GM19238 (cell line): ENCODE measurements at regions not wholly inside any gene's neighbourhood (a gene's known extent, or its start where the extent isn't known, plus 50 kb on each side); places are given as distances from the start of the nearest gene placed in this dataset.
"Not testable (repeated sequence)": the region's sequence is repeated elsewhere in the genome, so short reads cannot be mapped to it uniquely, and the experiment has no call there.

Source experiments
- DNase-seq: peaks from one replicate; pipeline ENCODE4 v3.0.0; 2011; ENCODE audit warnings: low spot score; ENCODE audit not compliant: insufficient read length

DNA sequence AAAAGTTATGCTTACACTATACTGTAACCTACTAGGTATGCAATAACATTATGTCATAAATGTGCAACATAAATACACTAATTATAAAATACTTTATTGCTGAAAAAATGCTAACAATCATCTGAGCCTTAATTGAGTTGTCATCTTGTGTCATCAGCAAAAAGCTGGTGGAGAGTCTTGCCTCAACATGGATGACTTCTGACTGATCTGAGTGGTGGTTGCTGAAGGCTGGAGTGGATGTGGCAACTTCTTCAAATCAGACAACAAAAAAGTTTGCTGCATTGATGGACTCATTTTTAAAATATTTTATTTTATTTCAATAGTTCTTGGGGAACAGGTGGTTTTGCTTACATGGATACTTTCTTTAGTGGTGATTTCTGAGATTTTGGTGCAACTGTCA lies 93.9 kb upstream of the AMN1 start:
- DNase-seq = no peak

DNA sequence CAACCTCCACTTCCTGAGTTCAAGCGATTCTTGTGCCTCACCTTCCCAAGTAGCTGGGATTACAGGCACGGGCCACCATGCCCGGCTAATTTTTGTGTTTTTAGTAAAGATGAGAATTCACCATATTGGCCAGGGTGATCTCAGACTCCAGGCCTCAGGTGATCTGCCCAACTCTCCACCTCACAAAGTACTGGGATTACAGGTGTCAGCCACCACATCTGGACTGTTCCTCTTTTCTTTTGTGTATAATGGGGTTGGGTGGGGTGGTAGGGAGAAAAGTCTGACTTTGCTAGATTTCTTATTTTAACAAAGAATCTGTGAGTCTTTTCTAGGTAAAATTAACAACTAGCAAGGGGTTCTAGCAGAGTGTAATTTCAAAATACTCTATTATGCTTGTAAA lies 92.7 kb upstream of the AMN1 start:
- no peak for DNase-seq

DNA sequence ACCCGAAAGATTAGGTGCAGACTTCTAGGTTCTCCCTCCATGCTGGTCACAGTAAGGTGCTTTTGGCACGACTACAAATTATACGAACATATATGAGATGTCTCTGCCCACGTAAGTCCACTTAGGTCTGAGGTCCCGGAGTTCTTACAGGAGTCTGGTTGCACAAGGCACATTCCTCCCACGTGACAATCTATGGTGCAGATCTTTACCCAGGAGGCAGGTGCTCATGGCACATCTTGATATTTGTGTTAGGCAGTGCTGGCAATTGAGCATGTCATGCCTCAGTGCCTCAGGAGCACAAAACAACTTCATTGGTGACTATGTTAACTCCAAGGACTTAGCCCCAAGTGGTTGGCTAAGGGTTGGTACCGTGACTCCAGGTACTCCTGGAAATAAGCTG lies 92.0 kb upstream of the AMN1 start:
- no peak for DNase-seq

DNA sequence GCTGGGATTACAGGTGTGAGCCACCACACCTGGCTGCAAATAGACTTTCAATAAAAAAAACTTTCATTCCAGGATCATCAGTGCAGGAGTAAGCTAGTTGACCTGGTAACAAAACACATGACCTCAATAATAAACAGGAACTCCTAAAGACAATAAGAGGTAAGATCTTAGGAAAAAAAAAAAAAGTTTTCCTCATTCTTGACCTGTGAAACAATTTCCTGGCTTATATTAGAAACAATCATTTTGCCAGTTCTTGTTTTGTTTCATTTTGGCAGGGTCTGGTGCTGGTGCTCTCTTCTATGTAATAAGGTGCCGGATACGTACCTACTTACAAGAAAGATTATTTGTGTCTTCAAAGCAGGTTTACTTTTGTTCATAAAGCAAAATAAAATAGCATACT lies 90.6 kb upstream of the AMN1 start:
- DNase-seq = no peak

DNA sequence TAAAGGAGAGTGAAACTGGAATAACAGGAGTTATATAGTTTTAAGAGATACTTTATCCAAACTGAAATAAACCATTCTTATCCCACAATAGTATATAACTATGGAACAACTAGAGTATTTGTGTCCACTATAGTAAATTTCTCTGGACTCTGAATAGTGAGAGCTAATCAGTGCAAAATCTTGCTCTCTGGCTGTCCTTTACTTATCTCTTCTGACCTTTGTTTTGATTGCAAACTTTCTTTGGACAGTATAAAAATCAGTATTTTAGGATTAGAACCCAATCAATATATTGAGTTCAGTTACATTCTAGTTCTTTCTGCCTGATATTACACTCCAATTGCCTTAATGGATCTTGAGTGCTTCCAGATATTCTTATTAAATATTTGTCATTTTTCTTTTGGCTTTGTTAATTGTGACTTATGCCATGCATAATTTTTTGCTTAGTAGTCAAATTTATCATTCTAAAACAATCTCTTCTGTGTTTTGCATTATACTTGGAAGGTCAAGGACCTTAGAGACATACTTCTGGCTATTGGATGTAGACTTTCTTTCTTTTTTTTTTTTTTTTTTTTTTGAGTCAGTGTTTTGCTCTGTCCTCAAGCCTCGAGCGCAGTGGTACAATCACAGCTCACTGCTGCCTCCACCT lies 89.9 kb upstream of the AMN1 start:
- DNase-seq = no peak

DNA sequence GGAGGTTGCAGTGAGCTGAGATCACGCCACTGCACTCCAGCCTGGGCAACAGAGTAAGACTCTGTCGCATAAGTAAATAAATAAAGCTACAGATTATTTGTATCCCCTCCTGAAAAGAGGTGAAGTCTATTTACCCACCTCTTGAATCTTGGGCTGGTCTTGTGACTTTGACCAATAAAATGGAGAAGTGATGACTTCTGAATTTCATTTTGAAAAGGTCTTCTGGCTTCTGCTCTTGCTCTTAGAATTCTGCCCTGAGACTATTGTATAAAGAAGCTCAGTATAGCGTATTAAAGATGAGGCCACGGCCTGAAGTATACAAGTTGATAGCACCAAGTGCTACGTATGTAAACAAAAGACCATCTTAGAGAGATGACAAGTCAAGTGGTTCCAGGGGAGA lies 88.3 kb upstream of the AMN1 start:
- no peak for DNase-seq

DNA sequence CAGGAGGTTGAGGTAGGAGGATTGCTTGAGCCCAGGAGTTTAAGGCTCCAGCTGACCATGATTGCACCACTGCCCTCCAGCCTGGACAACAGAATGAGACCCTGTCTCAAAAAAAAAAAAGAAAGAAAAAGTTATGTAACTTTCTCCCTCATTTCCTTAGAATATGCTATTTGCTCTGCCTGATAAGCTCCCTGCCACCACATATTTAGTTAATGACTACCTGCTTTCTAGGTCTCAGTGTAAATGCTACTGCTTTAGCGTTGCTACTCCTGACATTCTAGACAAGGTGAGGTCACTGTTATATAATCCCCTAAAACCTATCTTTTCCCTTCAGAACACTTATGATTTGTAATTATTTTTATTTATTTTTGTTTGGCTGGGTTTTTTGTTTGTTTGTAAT lies 86.3 kb upstream of the AMN1 start:
- no peak for DNase-seq

DNA sequence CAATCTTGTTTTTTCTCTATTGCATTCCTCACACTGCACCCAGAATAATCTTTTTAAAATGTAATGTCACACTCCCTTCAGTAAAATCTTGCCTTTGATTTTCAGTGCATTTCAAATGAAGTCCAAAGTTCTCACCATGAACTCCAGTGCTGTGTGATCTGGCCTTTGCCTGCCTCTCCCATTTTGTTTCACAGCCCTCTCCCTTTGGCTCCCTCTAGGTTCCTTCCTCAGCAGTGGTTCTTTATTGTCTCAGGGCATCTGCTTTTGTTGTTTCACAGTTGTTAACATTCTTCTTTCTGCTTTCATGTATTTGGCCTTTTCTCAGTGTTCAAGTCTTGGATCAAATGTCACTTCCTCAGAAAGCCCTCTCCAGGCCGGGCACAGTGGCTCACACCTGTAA lies 84.5 kb upstream of the AMN1 start:
- DNase-seq = no peak

DNA sequence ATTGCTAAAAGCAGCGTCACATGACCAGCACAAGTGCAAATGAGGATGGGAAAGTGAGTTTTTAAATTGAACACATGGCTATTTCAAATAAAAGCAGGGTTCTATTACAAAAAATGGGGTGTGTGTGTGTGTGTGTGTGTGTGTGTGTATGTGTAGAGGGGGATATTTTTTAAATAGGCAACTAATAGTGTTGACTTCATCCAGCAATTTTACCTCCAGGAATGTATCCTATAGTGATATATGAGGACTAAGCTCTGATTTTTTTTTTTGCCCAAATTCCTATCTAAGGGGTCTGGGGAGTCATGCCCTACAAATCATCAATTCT lies 78.9 kb upstream of the AMN1 start:
- no peak for DNase-seq

DNA sequence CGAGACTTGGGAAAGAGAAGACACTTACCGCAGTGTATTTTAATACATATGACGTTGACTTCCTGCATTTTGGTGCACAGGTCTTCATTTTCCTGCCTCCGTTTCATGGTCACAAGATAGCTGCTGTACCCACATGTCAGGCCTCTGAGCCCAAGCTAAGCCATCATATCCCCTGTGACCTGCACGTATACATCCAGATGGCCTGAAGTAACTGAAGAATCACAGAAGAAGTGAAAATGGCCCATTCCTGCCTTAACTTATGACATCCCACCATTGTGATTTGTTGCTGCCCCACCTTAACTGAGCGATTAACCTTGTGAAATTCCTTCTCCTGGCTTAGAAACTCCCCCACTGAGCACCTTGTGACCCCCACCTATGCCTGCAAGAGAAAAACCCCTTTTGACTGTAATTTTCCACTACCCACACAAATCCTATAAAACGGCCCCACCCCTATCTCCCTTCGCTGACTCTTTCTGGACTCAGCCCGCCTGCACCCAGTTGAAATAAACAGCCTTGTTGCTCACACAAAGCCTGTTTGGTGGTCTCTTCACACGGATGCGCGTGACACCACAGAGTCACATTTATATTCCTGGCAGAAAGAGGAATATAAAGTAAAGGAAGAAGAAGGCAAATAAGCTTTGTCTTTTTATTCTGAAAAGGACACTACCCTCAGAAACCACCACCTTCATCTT lies 78.4 kb upstream of the AMN1 start:
- not testable (repeated sequence) for DNase-seq

DNA sequence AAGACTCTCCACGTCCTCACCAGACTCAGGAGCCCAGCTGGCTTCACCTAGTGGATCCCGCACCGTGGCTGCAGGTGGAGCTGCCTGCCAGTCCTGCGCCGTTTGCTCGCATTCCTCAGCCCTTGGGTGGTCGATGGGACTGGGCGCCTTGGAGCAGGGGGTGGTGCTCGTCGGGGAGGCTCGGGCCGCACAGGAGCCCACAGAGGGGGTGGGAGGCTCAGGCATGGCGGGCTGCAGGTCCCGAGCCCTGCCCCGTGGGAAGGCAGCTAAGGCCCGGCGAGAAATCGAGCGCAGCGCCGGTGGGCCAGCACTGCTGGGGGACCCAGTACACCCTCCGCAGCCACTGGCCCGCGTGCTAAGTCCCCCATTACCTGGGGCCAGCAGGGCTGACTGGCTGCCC lies 76.9 kb upstream of the AMN1 start:
- not testable (repeated sequence) for DNase-seq

DNA sequence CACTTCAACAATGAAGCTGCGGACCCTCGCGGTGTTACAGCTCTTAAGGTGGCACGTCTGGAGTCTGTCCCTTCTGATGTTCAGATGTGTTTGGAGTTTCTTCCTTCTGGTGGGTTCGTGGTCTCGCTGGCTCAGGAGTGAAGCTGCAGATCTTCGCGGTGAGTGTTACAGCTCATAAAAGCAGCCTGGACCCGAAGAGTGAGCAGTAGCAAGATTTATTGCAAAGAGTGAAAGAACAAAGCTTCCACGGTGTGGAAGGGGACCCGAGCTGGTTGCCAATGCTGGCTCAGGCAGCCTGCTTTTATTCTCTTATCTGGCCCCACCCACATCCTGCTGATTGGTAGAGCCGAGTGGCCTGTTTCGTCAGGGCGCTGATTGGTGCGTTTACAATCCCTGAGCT lies 75.9 kb upstream of the AMN1 start:
- not testable (repeated sequence) for DNase-seq

DNA sequence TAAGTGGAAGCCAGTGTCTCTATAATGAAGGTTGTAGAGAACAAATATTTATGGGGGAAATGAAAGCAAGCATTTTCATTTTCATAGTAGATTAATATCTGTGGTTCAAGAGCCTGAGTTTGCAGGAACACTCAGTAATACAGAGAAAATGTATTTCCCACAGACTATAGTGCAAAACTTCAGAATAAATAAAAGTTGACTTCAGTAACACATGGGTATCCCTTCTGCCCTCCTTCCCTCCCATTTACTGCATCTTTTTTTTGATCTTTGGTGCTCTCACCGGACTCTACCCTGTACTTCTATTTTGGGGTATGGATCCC lies 75.3 kb upstream of the AMN1 start:
- no peak for DNase-seq

DNA sequence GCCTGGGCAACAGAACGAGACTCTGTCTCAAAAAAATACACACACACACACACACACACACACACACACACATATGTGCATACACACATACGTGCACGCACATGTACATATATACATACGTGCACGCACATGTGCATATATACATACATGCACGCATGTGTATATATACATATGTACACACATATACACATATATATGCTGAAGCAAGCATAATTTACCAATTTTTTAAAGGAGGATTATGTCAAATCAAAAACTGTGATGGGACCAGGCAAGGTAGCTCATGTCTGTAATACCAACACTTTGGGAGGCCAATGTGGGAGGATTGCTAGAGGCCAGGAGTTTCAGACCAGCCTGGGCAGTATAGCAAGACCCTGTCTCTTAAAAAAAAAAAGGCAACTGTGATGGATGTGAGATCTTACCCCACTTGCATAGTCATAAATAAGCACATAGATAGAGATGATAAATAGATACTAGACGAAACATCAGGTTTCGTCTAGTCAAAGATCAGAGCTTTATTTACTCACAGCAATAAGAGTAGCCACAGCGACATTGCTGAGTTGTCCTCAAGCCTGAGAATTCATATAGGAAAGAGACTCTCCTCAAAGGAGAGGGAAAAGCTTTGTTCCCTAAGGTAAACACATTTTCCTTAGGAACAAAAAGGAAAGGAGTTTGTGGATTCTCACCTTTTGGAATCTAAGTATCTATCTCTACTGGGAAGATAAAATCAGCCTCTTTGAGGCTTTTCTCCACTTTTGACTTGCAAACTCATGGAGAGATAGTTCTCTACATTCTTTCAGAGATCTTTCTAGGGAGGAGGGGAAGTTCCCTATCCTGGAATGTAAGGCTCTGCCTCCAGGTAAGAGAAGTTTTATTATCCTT lies 74.7 kb upstream of the AMN1 start:
- no peak for DNase-seq

DNA sequence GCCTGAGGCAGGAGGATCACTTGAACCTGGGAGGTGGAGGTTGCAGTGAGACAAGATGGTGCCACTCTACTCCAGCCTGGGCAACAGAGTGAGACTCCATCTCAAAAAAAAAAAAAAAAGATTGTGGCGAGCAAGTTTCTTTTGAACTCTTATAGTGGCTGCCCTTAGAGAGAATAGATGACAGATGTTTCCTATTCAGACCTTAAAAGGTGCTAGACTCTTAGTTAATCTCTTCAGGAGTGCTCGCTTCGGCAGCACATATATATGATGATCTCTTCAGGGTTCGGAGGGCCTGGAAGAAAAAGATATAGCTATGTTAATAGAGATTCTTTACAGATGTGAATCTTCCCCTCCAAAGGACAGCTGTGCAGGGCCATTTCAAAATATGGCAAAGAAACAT lies 73.1 kb upstream of the AMN1 start:
- no peak for DNase-seq

DNA sequence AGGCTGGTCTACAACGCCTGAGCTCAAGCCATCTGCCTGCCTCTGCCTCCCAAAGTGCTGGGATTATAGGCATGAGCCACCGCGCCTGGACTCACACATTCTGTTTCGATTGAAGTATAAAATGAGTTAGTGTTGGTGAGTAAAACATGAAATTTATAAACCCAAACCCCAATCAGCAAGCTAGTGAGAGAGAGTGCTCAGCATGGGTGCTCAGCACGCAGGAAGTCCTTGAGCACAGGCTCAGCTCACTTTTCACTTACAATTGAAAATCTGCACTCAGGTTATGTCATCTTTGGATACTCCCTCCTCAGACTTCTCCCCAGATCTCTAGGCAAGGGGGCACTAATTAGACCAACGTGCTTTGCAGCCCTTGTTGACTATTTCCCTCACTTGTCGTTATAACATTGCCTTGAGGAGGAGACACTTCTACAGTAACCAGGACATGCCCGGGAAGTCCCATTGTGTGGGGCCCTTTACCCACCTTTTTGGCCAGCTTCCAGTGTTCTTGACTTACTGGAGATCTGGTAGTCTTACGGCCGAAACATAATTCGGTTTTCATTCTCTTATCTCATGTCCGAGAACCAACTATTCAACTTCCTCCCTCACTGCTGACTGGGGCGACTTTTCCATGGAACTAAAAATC lies 68.5 kb upstream of the AMN1 start:
- DNase-seq = no peak

DNA sequence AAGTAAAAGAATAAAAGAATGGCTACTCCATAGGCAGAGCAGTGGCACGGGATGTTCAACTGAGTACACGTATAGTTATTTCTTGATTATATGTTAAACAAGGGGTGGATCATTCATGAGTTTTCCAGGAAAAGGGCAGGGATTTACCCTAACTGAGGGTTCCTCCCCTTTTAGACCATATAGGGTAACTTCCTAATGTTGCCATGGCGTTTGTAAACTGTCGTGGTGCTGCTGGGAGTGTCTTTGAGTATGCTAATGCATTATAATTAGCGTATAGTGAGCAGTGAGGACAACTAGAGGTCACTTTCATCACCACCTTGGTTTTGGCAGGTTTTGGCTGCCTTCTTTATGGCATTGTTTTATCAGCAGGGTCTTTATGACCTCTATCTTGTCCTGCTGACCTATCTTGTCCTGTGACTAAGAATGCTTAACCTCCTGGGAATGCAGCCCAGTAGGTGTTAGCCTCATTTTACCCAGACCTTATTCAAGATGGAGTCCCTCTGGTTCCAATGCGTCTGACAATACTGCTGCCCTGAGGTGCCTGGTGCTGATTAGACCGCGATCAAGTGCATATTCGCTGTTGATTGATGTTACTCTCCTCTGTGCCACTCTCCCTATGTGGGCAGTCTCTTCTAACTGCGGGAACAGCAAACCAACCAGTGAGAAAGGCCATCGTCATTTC lies 67.6 kb upstream of the AMN1 start:
- no peak for DNase-seq

DNA sequence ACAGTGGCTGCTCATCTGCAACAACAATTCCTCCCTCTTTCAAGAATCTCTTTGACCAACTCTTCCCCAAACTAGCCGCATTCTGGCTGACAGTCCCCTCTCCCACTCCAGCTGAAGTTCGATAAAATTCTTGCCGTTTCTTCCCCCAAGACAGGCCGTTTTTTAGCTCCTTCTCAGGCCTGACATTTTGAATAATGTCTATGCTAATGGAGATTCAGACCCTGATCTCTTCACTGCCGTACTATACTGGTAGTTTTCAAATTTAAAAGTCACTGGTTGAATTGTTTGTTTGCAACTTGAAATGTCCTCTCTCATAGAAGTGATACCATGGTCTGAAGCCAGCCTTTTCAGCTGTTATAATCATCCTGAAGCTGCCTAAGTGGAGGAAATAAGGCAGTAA lies 65.9 kb upstream of the AMN1 start:
- DNase-seq = no peak

DNA sequence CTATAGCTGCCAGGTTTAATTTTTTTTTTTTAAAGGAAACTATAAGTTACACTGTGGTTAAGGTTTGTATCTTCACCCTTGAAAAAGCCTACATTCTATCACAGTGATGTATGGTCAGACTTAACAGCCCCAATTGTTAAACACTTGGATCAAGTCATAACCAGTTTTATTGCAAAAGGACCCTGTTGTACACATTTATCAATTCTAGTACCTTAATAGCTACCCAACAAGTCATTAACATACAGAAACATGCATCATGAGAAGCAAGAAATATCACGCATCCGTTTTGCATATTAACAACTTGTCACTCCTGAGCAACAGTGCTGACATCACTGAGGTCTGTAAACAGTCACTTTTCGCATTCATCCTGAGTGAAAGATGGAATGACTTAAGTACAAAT lies 62.4 kb upstream of the AMN1 start:
- DNase-seq = not testable (repeated sequence)

DNA sequence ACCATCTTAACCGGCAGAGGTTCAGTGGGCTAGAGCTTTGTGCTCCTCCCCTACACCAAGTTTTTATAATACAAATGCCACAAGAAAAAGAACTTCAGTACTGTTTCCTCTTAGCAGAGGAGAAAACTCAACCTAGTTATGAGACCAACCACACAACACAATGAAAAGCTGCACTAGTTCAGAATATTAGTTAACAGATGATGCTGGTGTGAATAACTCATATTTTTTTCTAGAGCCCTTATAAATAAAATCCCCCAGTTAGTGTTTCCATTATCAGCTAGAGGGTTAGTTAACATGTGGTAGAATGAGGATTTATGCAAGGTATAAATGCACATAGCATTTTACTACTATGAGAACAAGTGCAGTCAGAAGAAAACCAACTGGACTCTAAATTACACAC lies 61.9 kb upstream of the AMN1 start:
- no peak for DNase-seq

DNA sequence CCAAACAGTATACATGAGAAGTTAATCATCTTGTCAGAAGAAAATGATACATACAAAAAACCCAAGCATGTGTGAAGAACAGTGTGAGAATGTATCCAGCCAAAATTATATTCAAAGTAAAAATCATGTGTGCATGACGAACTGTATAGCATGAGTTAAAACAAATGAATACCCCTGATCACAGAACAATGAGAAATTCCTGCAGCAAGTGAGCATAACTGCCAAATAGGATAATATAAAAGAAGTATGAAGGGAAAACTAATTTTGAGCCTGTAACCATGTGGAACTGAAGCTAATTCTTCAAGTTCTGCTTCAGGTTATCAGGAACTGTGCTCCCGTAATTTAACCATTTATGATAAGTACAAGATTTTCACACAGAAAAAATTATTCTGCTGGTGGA lies 56.5 kb upstream of the AMN1 start:
- DNase-seq = no peak
